ENCODE measurements at regions not wholly inside any gene's neighbourhood (a gene's known extent, or its start where the extent isn't known, plus 50 kb on each side); places are given as distances from the start of the nearest gene placed in this dataset.
A peak's percentile ranks its signal among the peaks of the same experiment; 100 is the strongest.

GRCh38 chr1:198937231-198938031 lies 298.6 kb downstream of the PTPRC start:
- Histone ChIP-seq H3K27me3 (ENCODE audit: control insufficient read depth, insufficient read depth, low read length, poor library complexity, severe bottlenecking) (no peaks in the 10 kb centered on the region), H3K9me3 (ENCODE audit: control insufficient read depth, low read length) (no peaks in the 10 kb centered on the region), H3K36me3 (ENCODE audit: control insufficient read depth, insufficient read depth, low read length) (no peaks in the 10 kb centered on the region), H3K4me1 (ENCODE audit: control insufficient read depth, insufficient read depth, low read length) (peaks cover 5% of the 10 kb centered on the region), H3K27ac (ENCODE audit: insufficient read depth, low read depth, low read length, poor library complexity, severe bottlenecking) (no peak overlapping the region), H3K4me3 (ENCODE audit: insufficient read depth, low read depth, low read length) (peak overlapping the region; percentile 16)
- WGBS, 2 experiments = 93 to 94% methylated on average over 4 of the region's 5 CpGs

- Histone ChIP-seq H3K27me3 (ENCODE audit: control insufficient read depth, insufficient read depth, low read length, poor library complexity, severe bottlenecking) (no peaks in the 10 kb centered on the region), H3K4me1 (ENCODE audit: control insufficient read depth, insufficient read depth, low read length) (peaks cover 5% of the 10 kb centered on the region), H3K27ac (ENCODE audit: insufficient read depth, low read depth, low read length, poor library complexity, severe bottlenecking) (no peak overlapping the region), H3K4me3 (ENCODE audit: insufficient read depth, low read depth, low read length) (no peak overlapping the region), H3K9me3 (ENCODE audit: control insufficient read depth, low read length) (no peaks in the 10 kb centered on the region), H3K36me3 (ENCODE audit: control insufficient read depth, insufficient read depth, low read length) (no peaks in the 10 kb centered on the region)
- 83 to 90% methylated on average over 2 to 3 of the region's 3 CpGs for WGBS, 2 experiments
Observed at GRCh38 chr1:198939286-198939685, 300.4 kb downstream of the PTPRC start.

GRCh38 chr1:198939956-198940355 lies 301.1 kb downstream of the PTPRC start:
- Histone ChIP-seq H3K27ac (ENCODE audit: insufficient read depth, low read depth, low read length, poor library complexity, severe bottlenecking) (no peak overlapping the region), H3K36me3 (ENCODE audit: control insufficient read depth, insufficient read depth, low read length) (no peaks in the 10 kb centered on the region), H3K4me3 (ENCODE audit: insufficient read depth, low read depth, low read length) (no peak overlapping the region), H3K4me1 (ENCODE audit: control insufficient read depth, insufficient read depth, low read length) (peaks cover 5% of the 10 kb centered on the region), H3K27me3 (ENCODE audit: control insufficient read depth, insufficient read depth, low read length, poor library complexity, severe bottlenecking) (no peaks in the 10 kb centered on the region), H3K9me3 (ENCODE audit: control insufficient read depth, low read length) (no peaks in the 10 kb centered on the region)
- 95 to 96% methylated on average over 4 to 5 of the region's 5 CpGs for WGBS, 2 experiments

GRCh38 chr1:198942466-198942865 lies 303.6 kb downstream of the PTPRC start:
- 87 to 92% methylated on average over 4 of the region's 4 CpGs for WGBS, 2 experiments
- H3K27me3 ChIP-seq (ENCODE audit: control insufficient read depth, insufficient read depth, low read length, poor library complexity, severe bottlenecking) = no peaks in the 10 kb centered on the region
- no peaks in the 10 kb centered on the region for H3K9me3 ChIP-seq (ENCODE audit: control insufficient read depth, low read length)

GRCh38 chr1:198943484-198944187 lies 304.8 kb downstream of the PTPRC start:
- Histone ChIP-seq H3K4me1 (ENCODE audit: control insufficient read depth, insufficient read depth, low read length) (no peaks in the 10 kb centered on the region), H3K27ac (ENCODE audit: insufficient read depth, low read depth, low read length, poor library complexity, severe bottlenecking) (no peak overlapping the region), H3K4me3 (ENCODE audit: insufficient read depth, low read depth, low read length) (no peak overlapping the region), H3K36me3 (ENCODE audit: control insufficient read depth, insufficient read depth, low read length) (no peaks in the 10 kb centered on the region), H3K27me3 (ENCODE audit: control insufficient read depth, insufficient read depth, low read length, poor library complexity, severe bottlenecking) (no peaks in the 10 kb centered on the region), H3K9me3 (ENCODE audit: control insufficient read depth, low read length) (no peaks in the 10 kb centered on the region)
- WGBS, 2 experiments = 86 to 95% methylated on average over 3 of the region's 3 CpGs

More at GRCh38 chr1:198942466-198942865, 303.6 kb downstream of the PTPRC start:
- Histone ChIP-seq H3K27ac (ENCODE audit: insufficient read depth, low read depth, low read length, poor library complexity, severe bottlenecking) (no peak overlapping the region), H3K4me1 (ENCODE audit: control insufficient read depth, insufficient read depth, low read length) (peaks cover under 1% of the 10 kb centered on the region), H3K4me3 (ENCODE audit: insufficient read depth, low read depth, low read length) (no peak overlapping the region), H3K36me3 (ENCODE audit: control insufficient read depth, insufficient read depth, low read length) (no peaks in the 10 kb centered on the region)

GRCh38 chr1:198947456-198947855 lies 308.6 kb downstream of the PTPRC start:
- Histone ChIP-seq H3K27ac (ENCODE audit: insufficient read depth, low read depth, low read length, poor library complexity, severe bottlenecking) (no peak overlapping the region), H3K27me3 (ENCODE audit: control insufficient read depth, insufficient read depth, low read length, poor library complexity, severe bottlenecking) (no peaks in the 10 kb centered on the region), H3K36me3 (ENCODE audit: control insufficient read depth, insufficient read depth, low read length) (no peaks in the 10 kb centered on the region), H3K4me3 (ENCODE audit: insufficient read depth, low read depth, low read length) (no peak overlapping the region), H3K4me1 (ENCODE audit: control insufficient read depth, insufficient read depth, low read length) (no peaks in the 10 kb centered on the region), H3K9me3 (ENCODE audit: control insufficient read depth, low read length) (no peaks in the 10 kb centered on the region)
- no CpG with 5 or more reads among the region's 1 CpG for WGBS, 2 experiments

- no peak overlapping the region for H3K27ac ChIP-seq (ENCODE audit: insufficient read depth, low read depth, low read length, poor library complexity, severe bottlenecking)
- H3K4me3 ChIP-seq (ENCODE audit: insufficient read depth, low read depth, low read length) = no peak overlapping the region
Observed at GRCh38 chr1:198948895-198949659, 310.2 kb downstream of the PTPRC start.

GRCh38 chr1:198950036-198950435 lies 311.2 kb downstream of the PTPRC start:
- no peaks in the 10 kb centered on the region for H3K9me3 ChIP-seq (ENCODE audit: control insufficient read depth, low read length)
- no peaks in the 10 kb centered on the region for H3K4me1 ChIP-seq (ENCODE audit: control insufficient read depth, insufficient read depth, low read length)
- 95 to 99% methylated on average over 3 of the region's 3 CpGs for WGBS, 2 experiments

More at GRCh38 chr1:198948895-198949659, 310.2 kb downstream of the PTPRC start:
- H3K27me3 ChIP-seq (ENCODE audit: control insufficient read depth, insufficient read depth, low read length, poor library complexity, severe bottlenecking) = no peaks in the 10 kb centered on the region
- no peaks in the 10 kb centered on the region for H3K9me3 ChIP-seq (ENCODE audit: control insufficient read depth, low read length)
- H3K36me3 ChIP-seq (ENCODE audit: control insufficient read depth, insufficient read depth, low read length) = no peaks in the 10 kb centered on the region
- no peaks in the 10 kb centered on the region for H3K4me1 ChIP-seq (ENCODE audit: control insufficient read depth, insufficient read depth, low read length)
- 95 to 96% methylated on average over 28 of the region's 28 CpGs for WGBS, 2 experiments

GRCh38 chr1:198955085-198955484 lies 316.2 kb downstream of the PTPRC start:
- Histone ChIP-seq H3K36me3 (ENCODE audit: control insufficient read depth, insufficient read depth, low read length) (no peaks in the 10 kb centered on the region), H3K27ac (ENCODE audit: insufficient read depth, low read depth, low read length, poor library complexity, severe bottlenecking) (no peak overlapping the region), H3K4me3 (ENCODE audit: insufficient read depth, low read depth, low read length) (no peak overlapping the region), H3K27me3 (ENCODE audit: control insufficient read depth, insufficient read depth, low read length, poor library complexity, severe bottlenecking) (no peaks in the 10 kb centered on the region), H3K9me3 (ENCODE audit: control insufficient read depth, low read length) (no peaks in the 10 kb centered on the region), H3K4me1 (ENCODE audit: control insufficient read depth, insufficient read depth, low read length) (no peaks in the 10 kb centered on the region)

More at GRCh38 chr1:198950036-198950435, 311.2 kb downstream of the PTPRC start:
- Histone ChIP-seq H3K27ac (ENCODE audit: insufficient read depth, low read depth, low read length, poor library complexity, severe bottlenecking) (no peak overlapping the region), H3K36me3 (ENCODE audit: control insufficient read depth, insufficient read depth, low read length) (no peaks in the 10 kb centered on the region), H3K27me3 (ENCODE audit: control insufficient read depth, insufficient read depth, low read length, poor library complexity, severe bottlenecking) (no peaks in the 10 kb centered on the region), H3K4me3 (ENCODE audit: insufficient read depth, low read depth, low read length) (no peak overlapping the region)

- H3K36me3 ChIP-seq (ENCODE audit: control insufficient read depth, insufficient read depth, low read length) = no peaks in the 10 kb centered on the region
- H3K27me3 ChIP-seq (ENCODE audit: control insufficient read depth, insufficient read depth, low read length, poor library complexity, severe bottlenecking) = no peaks in the 10 kb centered on the region
- H3K27ac ChIP-seq (ENCODE audit: insufficient read depth, low read depth, low read length, poor library complexity, severe bottlenecking) = no peak overlapping the region
- no CpG with 5 or more reads among the region's 1 CpG for WGBS, 2 experiments
- H3K9me3 ChIP-seq (ENCODE audit: control insufficient read depth, low read length) = no peaks in the 10 kb centered on the region
- H3K4me1 ChIP-seq (ENCODE audit: control insufficient read depth, insufficient read depth, low read length) = no peaks in the 10 kb centered on the region
- no peak overlapping the region for H3K4me3 ChIP-seq (ENCODE audit: insufficient read depth, low read depth, low read length)
Observed at GRCh38 chr1:198957044-198957443, 318.2 kb downstream of the PTPRC start.

Measured in ectodermal cell (in vitro differentiated cells).